Mucosa of descending colon (tissue), 3 donors: ENCODE measurements at regions not wholly inside any gene's neighbourhood (a gene's known extent, or its start where the extent isn't known, plus 50 kb on each side); places are given as distances from the start of the nearest gene placed in this dataset.

Experiments
- ATAC-seq: fragments of 200-7000 bp; cut with Tn5 transposase; one replicate; pipeline ENCODE4 v1.9.1; 2020; ENCODE audit warnings: mild to moderate bottlenecking, moderate library complexity
- DNase-seq, 3 donors: peaks; one replicate each; pipeline ENCODE4 v3.0.0-alpha.2; 2020
- H3K36me3 ChIP-seq: fragments of 200-600 bp; one replicate; pipeline ENCODE4 v1.8.0; 2021; ENCODE audit warnings: low read depth, mild to moderate bottlenecking
- H3K4me1 ChIP-seq: fragments of 200-600 bp; one replicate; pipeline ENCODE4 v1.8.0; 2021; ENCODE audit warnings: low read depth, mild to moderate bottlenecking
- H3K4me3 ChIP-seq: fragments of 200-600 bp; one replicate; pipeline ENCODE4 v1.8.0; 2021; ENCODE audit warnings: mild to moderate bottlenecking
- H3K9me3 ChIP-seq: fragments of 200-600 bp; one replicate; pipeline ENCODE4 v1.8.0; 2021; ENCODE audit warnings: mild to moderate bottlenecking
- intact Hi-C, 2 donors: fragments of 100-400 bp; cut with DNase I in 1 of 2; cut with micrococcal nuclease in 1 of 2; formaldehyde crosslinking; loops; one replicate each; pipeline versions ENCODE4 v1.11.0 to v1.11.1; 2022; cut with DNase I, micrococcal nuclease
- TF ChIP-seq, protein P1 (sequence below): fragments of 200-600 bp; IDR thresholded peaks from one replicate; pipeline ENCODE4 v1.8.0; 2022; ENCODE audit warnings: antibody characterized with exemption, mild to moderate bottlenecking
- donor health status: DM: no; HTN: no; CAD: no; lungs with moderate emphysema.
- donor health status: DM: no; HTN: no; CAD: no.
- donor health status: DM: no; HTN: yes; CAD: no.

DNA sequence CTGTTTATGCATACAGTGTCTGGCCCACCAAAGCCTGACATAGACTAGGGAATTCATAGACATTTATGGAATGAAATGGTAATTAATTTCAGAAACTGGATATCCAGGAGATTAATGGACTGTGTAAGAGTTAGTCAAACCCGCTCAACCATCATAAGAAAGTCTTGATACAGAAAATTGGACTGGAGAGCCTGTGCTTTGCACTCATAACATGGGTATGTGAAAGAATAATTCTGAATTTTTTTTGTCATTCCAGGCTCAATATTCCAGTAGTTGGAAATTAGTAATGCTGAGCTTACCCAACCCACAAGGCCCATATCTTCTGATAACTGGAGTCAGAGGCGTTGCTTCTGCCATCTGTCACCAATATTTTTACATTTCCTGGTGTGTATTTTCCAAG lies 799.7 kb upstream of the IGFBP3 start:
- TF ChIP-seq, protein P1, sequence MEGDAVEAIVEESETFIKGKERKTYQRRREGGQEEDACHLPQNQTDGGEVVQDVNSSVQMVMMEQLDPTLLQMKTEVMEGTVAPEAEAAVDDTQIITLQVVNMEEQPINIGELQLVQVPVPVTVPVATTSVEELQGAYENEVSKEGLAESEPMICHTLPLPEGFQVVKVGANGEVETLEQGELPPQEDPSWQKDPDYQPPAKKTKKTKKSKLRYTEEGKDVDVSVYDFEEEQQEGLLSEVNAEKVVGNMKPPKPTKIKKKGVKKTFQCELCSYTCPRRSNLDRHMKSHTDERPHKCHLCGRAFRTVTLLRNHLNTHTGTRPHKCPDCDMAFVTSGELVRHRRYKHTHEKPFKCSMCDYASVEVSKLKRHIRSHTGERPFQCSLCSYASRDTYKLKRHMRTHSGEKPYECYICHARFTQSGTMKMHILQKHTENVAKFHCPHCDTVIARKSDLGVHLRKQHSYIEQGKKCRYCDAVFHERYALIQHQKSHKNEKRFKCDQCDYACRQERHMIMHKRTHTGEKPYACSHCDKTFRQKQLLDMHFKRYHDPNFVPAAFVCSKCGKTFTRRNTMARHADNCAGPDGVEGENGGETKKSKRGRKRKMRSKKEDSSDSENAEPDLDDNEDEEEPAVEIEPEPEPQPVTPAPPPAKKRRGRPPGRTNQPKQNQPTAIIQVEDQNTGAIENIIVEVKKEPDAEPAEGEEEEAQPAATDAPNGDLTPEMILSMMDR, result no peak
- H3K4me1 ChIP-seq, result no peaks in the 10 kb centered on the region
- no peak overlapping the region for H3K4me3 ChIP-seq
- no peaks in the 10 kb centered on the region for H3K9me3 ChIP-seq
- no peaks in the 10 kb centered on the region for H3K36me3 ChIP-seq
- DNase-seq (no peak), ATAC-seq (no peak)
- intact Hi-C loops, result no loop called here

DNA sequence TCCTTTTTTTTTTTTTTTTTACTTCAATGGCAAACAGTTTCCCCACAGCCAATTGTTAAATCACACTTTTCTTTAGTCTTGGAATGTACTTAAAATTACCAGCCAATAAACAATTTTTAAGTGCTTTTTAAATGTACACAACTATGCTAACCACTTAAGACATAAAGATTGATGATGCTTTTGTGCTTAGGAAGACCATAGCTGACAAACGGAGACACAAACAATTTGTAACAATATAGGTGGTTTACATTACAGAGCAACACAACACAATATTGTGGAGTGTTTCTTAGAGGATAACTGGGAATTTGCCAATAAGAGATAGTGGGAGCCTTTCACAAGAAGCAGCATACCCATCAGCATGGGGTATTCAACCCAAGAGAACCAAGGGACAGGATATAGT lies 798.5 kb upstream of the IGFBP3 start:
- Histone ChIP-seq H3K4me1 (no peaks in the 10 kb centered on the region), H3K4me3 (no peak overlapping the region), H3K36me3 (no peaks in the 10 kb centered on the region), H3K9me3 (no peaks in the 10 kb centered on the region)
- DNase-seq (no peak), ATAC-seq (no peak)
- intact Hi-C loops, result no loop called here
- TF ChIP-seq, protein P1, result no peak

DNA sequence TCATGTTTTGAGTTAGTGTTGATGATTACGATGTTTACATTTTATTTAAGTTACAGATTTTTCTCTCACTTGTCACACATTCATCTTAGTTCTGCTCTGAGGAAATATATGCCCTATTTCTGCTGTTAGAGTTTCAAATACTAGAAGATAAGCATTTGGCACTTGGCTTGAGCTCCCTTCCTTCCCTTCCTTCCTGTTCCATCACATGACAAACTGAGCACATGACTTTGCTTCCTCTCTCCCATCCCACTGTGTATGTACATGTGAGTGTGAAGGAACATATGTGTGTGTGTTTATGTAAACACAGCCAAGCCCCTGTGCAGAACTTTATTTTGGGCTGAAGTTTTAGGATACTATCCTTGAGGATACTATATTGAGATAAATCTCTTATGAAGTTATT lies 795.9 kb upstream of the IGFBP3 start:
- Histone ChIP-seq H3K36me3 (no peaks in the 10 kb centered on the region), H3K4me3 (no peak overlapping the region), H3K4me1 (peaks cover 5% of the 10 kb centered on the region), H3K9me3 (no peaks in the 10 kb centered on the region)
- intact Hi-C loops, result no loop called here
- no peak for ATAC-seq
- TF ChIP-seq, protein P1, result no peak
- DNase-seq, result no peak

DNA sequence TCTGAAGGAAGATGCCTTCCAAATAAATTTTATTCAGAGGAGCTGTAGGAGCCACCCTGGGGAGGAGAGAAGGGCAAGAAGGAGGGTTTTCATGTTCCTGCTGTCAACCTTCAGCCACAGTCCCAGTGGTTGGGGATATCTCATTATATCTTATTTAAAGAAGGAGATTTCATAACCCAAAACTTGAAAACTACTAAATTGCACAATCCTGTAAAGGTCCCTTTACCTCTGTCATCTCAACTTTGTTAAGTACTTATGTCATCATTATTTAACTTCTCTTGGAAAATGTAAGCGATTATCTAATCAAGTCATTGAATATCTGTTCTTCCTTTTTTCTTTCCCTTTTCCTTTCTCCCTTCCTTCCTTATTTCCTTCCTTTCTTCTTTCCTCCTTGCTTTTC lies 794.5 kb upstream of the IGFBP3 start:
- ATAC-seq (no peak), DNase-seq (no peak)
- intact Hi-C loops, result no loop called here
- Histone ChIP-seq H3K9me3 (no peaks in the 10 kb centered on the region), H3K4me1 (peaks cover 5% of the 10 kb centered on the region), H3K4me3 (no peak overlapping the region), H3K36me3 (no peaks in the 10 kb centered on the region)
- TF ChIP-seq, protein P1, result no peak

DNA sequence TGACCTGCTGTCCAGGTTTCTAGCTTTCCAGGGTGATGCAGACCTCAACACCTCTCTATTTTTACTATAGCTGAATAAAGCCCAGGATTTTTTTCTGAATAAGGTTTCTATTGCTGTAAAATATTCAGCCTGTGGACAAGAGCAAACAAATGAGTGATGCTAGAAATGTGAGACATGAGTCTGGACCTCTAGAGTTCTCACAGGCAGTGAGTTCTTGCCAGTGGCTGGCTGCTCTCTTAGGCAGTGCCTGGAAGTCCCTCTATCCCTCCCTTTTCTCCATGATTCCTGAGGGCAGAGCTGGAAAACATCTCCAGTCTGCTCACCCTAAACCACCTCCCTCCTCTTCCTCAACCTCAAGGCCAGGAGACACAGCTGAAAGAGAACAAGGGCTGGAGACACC lies 793.8 kb upstream of the IGFBP3 start:
- TF ChIP-seq, protein P1, result no peak
- Histone ChIP-seq H3K36me3 (no peaks in the 10 kb centered on the region), H3K4me1 (peaks cover 5% of the 10 kb centered on the region), H3K9me3 (no peaks in the 10 kb centered on the region), H3K4me3 (no peak overlapping the region)
- DNase-seq, result no peak
- ATAC-seq, result no peak
- intact Hi-C loops, result no loop called here

DNA sequence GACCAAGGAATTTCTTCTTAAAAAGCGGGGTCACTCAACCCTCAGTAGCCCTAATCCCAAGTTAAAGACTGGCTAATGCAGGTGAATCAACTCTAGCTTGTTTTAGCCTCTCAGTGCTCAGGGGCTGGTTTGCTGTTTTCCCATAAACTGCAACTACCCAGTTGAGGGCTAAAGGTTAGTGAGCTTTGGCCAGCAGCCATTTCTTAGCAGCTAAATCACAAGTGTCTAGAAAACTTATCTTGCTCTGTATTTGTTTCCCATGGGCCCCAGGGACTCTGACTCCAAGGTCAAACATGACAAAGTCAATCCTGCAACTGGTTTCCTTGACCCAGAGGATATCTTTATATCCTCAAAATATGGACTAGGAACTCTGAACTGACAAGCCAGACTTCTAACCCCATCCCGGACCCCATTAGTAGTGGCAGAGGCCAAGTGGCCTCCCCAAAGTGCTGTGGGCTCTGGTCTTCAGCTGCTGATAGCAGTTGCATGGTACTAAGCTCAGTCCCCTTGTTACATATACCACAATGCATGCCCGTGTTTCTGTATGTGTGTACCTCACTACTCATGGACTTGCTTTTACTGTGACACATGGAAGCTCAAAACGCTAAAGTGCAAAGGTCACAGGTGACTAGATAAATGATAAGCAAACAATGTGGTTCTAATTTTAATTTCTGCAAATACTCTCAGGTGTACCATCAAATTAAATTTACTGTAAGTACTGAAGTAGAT lies 793.0 kb upstream of the IGFBP3 start:
- TF ChIP-seq, protein P1, result no peak
- intact Hi-C loops, result no loop called here
- Histone ChIP-seq H3K9me3 (no peaks in the 10 kb centered on the region), H3K36me3 (no peaks in the 10 kb centered on the region), H3K4me1 (peaks cover 5% of the 10 kb centered on the region), H3K4me3 (no peak overlapping the region)
- ATAC-seq (peak; percentile 95), DNase-seq (peak in 2 of 3 donors; percentile 44 to 89)
